ENCODE measurements at regions not wholly inside any gene's neighbourhood (a gene's known extent, or its start where the extent isn't known, plus 50 kb on each side); places are given as distances from the start of the nearest gene placed in this dataset.
A peak's percentile ranks its signal among the peaks of the same experiment; 100 is the strongest.

GRCh38 chr13:105616333-105617075, 919.0 kb downstream of the EFNB2 start:
- no peak overlapping the region for H3K27ac Mint-ChIP-seq

GRCh38 chr13:105612541-105612940, 922.9 kb downstream of the EFNB2 start:
- no peak for DNase-seq (ENCODE audit: low spot score in 2 of 2)
- Mint-ChIP-seq H3K9me3 (peaks cover 0 to 6% of the 10 kb centered on the region in 2 donors), H3K27ac (no peak overlapping the region), H3K36me3 (no peaks in the 10 kb centered on the region)
- ATAC-seq, result no peak

More at GRCh38 chr13:105616333-105617075, 919.0 kb downstream of the EFNB2 start:
- Mint-ChIP-seq H3K9me3 (peaks cover 0 to 6% of the 10 kb centered on the region in 2 donors), H3K36me3 (no peaks in the 10 kb centered on the region)
- DNase-seq (ENCODE audit: low spot score in 2 of 2), result no peak
- no peak for ATAC-seq

- no peak overlapping the region for H3K27ac Mint-ChIP-seq
- DNase-seq (ENCODE audit: low spot score in 2 of 2) (no peak), ATAC-seq (no peak)
- peaks cover 0 to 6% of the 10 kb centered on the region in 2 donors for H3K9me3 Mint-ChIP-seq
- no peaks in the 10 kb centered on the region for H3K36me3 Mint-ChIP-seq
These were observed 924.0 kb downstream of the EFNB2 start for GRCh38 chr13:105611424-105611823.

GRCh38 chr13:105608104-105608503, 927.4 kb downstream of the EFNB2 start:
- no peak for DNase-seq (ENCODE audit: low spot score in 2 of 2)
- Mint-ChIP-seq H3K27ac (no peak overlapping the region), H3K36me3 (no peaks in the 10 kb centered on the region), H3K9me3 (peaks cover under 1 to 1% of the 10 kb centered on the region in 2 donors)
- ATAC-seq, result no peak

- no peak for ATAC-seq
- DNase-seq (ENCODE audit: low spot score in 2 of 2), result no peak
These were observed 928.0 kb downstream of the EFNB2 start for GRCh38 chr13:105607426-105607825.

GRCh38 chr13:105607016-105607415, 928.4 kb downstream of the EFNB2 start:
- H3K9me3 Mint-ChIP-seq, result peaks cover 4% of the 10 kb centered on the region in 2 donors
- H3K27ac Mint-ChIP-seq, result no peak overlapping the region
- ATAC-seq (no peak), DNase-seq (ENCODE audit: low spot score in 2 of 2) (no peak)
- no peaks in the 10 kb centered on the region for H3K36me3 Mint-ChIP-seq

More at GRCh38 chr13:105607426-105607825, 928.0 kb downstream of the EFNB2 start:
- H3K36me3 Mint-ChIP-seq, result no peaks in the 10 kb centered on the region
- H3K9me3 Mint-ChIP-seq, result peaks cover 4% of the 10 kb centered on the region in 2 donors
- no peak overlapping the region for H3K27ac Mint-ChIP-seq

- DNase-seq (ENCODE audit: low spot score in 2 of 2) (no peak), ATAC-seq (no peak)
- no peaks in the 10 kb centered on the region for H3K36me3 Mint-ChIP-seq
- H3K27ac Mint-ChIP-seq, result no peak overlapping the region
- H3K9me3 Mint-ChIP-seq, result peaks cover 16% of the 10 kb centered on the region in 2 donors
These were observed 932.3 kb downstream of the EFNB2 start for GRCh38 chr13:105602956-105603670.

- no peak for ATAC-seq
- DNase-seq (ENCODE audit: low spot score in 2 of 2), result no peak
- no peak overlapping the region for H3K27ac Mint-ChIP-seq
- H3K9me3 Mint-ChIP-seq, result peaks cover 16 to 22% of the 10 kb centered on the region in 2 donors
- H3K36me3 Mint-ChIP-seq, result no peaks in the 10 kb centered on the region
These were observed 935.9 kb downstream of the EFNB2 start for GRCh38 chr13:105599477-105600037.

- Mint-ChIP-seq H3K36me3 (no peaks in the 10 kb centered on the region), H3K9me3 (peaks cover 16 to 22% of the 10 kb centered on the region in 2 donors), H3K27ac (no peak overlapping the region)
- ATAC-seq, result no peak
- no peak for DNase-seq (ENCODE audit: low spot score in 2 of 2)
These were observed 936.9 kb downstream of the EFNB2 start for GRCh38 chr13:105598529-105598928.

- Mint-ChIP-seq H3K9me3 (peaks cover 12 to 18% of the 10 kb centered on the region in 2 donors), H3K36me3 (no peaks in the 10 kb centered on the region), H3K27ac (no peak overlapping the region)
- DNase-seq (ENCODE audit: low spot score in 2 of 2) (no peak), ATAC-seq (no peak)
These were observed 937.9 kb downstream of the EFNB2 start for GRCh38 chr13:105597573-105597972.

- H3K27ac Mint-ChIP-seq, result no peak overlapping the region
- peaks cover 6 to 16% of the 10 kb centered on the region in 2 donors for H3K9me3 Mint-ChIP-seq
- no peaks in the 10 kb centered on the region for H3K36me3 Mint-ChIP-seq
These were observed 940.0 kb downstream of the EFNB2 start for GRCh38 chr13:105595471-105595870.

GRCh38 chr13:105591277-105591676, 944.2 kb downstream of the EFNB2 start:
- no peak overlapping the region for H3K27ac Mint-ChIP-seq
- H3K36me3 Mint-ChIP-seq, result no peaks in the 10 kb centered on the region
- ATAC-seq (no peak), DNase-seq (ENCODE audit: low spot score in 2 of 2) (no peak)
- H3K9me3 Mint-ChIP-seq, result no peaks in the 10 kb centered on the region

More at GRCh38 chr13:105595471-105595870, 940.0 kb downstream of the EFNB2 start:
- DNase-seq (ENCODE audit: low spot score in 2 of 2), result no peak
- ATAC-seq, result no peak

GRCh38 chr13:105587786-105588185, 947.7 kb downstream of the EFNB2 start:
- Mint-ChIP-seq H3K36me3 (no peaks in the 10 kb centered on the region), H3K27ac (no peak overlapping the region), H3K9me3 (peaks cover 0 to 5% of the 10 kb centered on the region in 2 donors)
- no peak for ATAC-seq
- DNase-seq (ENCODE audit: low spot score in 2 of 2), result no peak

- H3K27ac Mint-ChIP-seq, result peak overlapping the region in 1 of 2 donors; percentile 58
- peak in 1 of 2 donors; percentile 87 for ATAC-seq
- H3K36me3 Mint-ChIP-seq, result no peaks in the 10 kb centered on the region
- H3K9me3 Mint-ChIP-seq, result peaks cover 5 to 6% of the 10 kb centered on the region in 2 donors
- DNase-seq (ENCODE audit: low spot score in 2 of 2), result no peak
These were observed 955.4 kb downstream of the EFNB2 start for GRCh38 chr13:105579821-105580710.

GRCh38 chr13:105573136-105573535, 962.3 kb downstream of the EFNB2 start:
- DNase-seq (ENCODE audit: low spot score in 2 of 2), result no peak
- peaks cover 0 to 6% of the 10 kb centered on the region in 2 donors for H3K36me3 Mint-ChIP-seq

GRCh38 chr13:105572401-105572800, 963.1 kb downstream of the EFNB2 start:
- DNase-seq (ENCODE audit: low spot score in 2 of 2), result no peak
- H3K9me3 Mint-ChIP-seq, result peaks cover 5 to 15% of the 10 kb centered on the region in 2 donors
- H3K27ac Mint-ChIP-seq, result no peak overlapping the region
- ATAC-seq, result no peak
- peaks cover 0 to 6% of the 10 kb centered on the region in 2 donors for H3K36me3 Mint-ChIP-seq

More at GRCh38 chr13:105573136-105573535, 962.3 kb downstream of the EFNB2 start:
- ATAC-seq, result no peak
- Mint-ChIP-seq H3K27ac (no peak overlapping the region), H3K9me3 (peaks cover 5 to 15% of the 10 kb centered on the region in 2 donors)

Data from activated naive CD4-positive, alpha-beta T cell treated with anti-CD3 and anti-CD28 coated beads, Interleukin-2, amount 50 U/mL, for 72 hours (primary cell).